GM13976 (cell line): ENCODE measurements at regions not wholly inside any gene's neighbourhood (a gene's known extent, or its start where the extent isn't known, plus 50 kb on each side); places are given as distances from the start of the nearest gene placed in this dataset.

Experiments
- DNase-seq: peaks from one replicate; pipeline ENCODE4 v3.0.0; 2012; ENCODE audit warnings: low spot score
- in situ Hi-C: fragments of 300-500 bp; cut with MboI; formaldehyde crosslinking; loops from one replicate; pipeline ENCODE4 v1.12.0; 2022; ENCODE audit warnings: low sequenced_read_pairs, mixed read lengths, inconsistent platforms; ENCODE audit not compliant: unreplicated experiment
- TF ChIP-seq, protein P1 (sequence below): IDR thresholded peaks from 2 replicates; pipeline ENCODE4 v1.5.1; 2012; ENCODE audit warnings: borderline replicate concordance, mild to moderate bottlenecking; ENCODE audit not compliant: insufficient read depth; ENCODE audit errors: extremely low read depth, missing control alignments, control extremely low read depth

GRCh38 chr5:32504329-32504988 is 59.9 kb upstream of the ZFR start:
- DNase-seq: no peak
- in situ Hi-C loops: no loop called here
- TF ChIP-seq, protein P1, sequence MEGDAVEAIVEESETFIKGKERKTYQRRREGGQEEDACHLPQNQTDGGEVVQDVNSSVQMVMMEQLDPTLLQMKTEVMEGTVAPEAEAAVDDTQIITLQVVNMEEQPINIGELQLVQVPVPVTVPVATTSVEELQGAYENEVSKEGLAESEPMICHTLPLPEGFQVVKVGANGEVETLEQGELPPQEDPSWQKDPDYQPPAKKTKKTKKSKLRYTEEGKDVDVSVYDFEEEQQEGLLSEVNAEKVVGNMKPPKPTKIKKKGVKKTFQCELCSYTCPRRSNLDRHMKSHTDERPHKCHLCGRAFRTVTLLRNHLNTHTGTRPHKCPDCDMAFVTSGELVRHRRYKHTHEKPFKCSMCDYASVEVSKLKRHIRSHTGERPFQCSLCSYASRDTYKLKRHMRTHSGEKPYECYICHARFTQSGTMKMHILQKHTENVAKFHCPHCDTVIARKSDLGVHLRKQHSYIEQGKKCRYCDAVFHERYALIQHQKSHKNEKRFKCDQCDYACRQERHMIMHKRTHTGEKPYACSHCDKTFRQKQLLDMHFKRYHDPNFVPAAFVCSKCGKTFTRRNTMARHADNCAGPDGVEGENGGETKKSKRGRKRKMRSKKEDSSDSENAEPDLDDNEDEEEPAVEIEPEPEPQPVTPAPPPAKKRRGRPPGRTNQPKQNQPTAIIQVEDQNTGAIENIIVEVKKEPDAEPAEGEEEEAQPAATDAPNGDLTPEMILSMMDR: no peak

DNA sequence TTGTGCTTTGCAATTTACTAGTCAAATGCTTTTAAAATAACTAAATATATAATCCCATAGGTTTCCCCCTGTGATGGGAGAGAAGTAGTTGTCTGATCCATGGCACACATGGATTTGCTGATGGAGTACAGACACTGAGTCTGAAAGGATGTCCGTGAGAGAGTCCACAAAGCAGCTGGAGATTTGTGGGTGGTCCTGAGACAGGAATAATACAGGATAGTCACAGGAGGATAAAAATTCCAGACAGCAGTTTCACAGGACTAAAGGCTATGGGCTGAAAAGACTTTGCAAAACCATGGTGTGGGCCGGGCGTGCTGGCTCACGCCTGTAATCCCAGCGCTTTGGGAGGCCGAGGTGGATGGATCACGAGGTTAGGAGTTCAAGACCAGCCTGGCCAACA is 58.7 kb upstream of the ZFR start:
- in situ Hi-C loops: no loop called here
- no peak for DNase-seq
- TF ChIP-seq, protein P1: no peak

GRCh38 chr5:32501071-32502002 is 56.8 kb upstream of the ZFR start:
- no peak for DNase-seq
- TF ChIP-seq, protein P1: no peak
- in situ Hi-C loops: no loop called here

DNA sequence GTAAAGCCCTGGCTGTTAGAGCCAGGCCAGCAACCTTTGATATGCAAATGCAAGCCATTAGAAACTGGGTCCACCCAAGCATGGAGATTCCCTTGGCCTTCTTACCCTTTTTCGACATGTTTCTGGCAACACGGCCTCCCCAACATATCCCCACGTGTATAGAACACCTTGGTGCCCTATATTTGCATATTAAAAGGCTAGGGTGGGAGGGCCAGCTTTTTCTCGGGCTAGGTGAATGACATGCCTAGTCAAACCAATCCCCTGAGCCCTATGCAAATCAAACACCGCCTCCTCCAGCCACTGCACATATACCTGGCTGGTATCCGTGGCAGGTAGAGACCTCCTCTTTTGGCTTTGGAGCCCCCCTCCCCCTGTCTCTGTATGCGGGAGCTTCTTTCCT is 55.6 kb upstream of the ZFR start:
- TF ChIP-seq, protein P1: no peak
- DNase-seq: no peak
- in situ Hi-C loops: no loop called here

DNA sequence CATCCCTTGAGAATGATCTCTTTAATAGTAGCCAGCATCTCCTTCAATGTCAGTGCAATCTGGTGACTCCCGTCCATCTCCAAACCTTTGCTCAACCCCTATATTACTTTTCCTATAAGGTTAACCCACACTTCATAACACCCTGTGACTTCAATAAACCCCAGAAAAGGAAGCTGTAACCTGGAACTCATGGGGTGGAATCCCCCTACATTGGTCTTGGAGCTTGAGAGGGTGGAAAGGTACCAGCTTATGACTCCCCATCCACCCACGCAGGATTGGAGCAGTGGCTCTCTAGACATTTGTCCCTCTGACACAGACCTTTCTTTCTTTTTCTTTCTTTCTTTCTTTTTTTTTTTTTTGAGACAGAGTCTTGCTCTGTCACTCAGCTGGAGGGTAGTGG is 54.7 kb upstream of the ZFR start:
- in situ Hi-C loops: no loop called here
- TF ChIP-seq, protein P1: no peak

GRCh38 chr5:32498484-32498883 is 53.9 kb upstream of the ZFR start:
- DNase-seq: no peak
- in situ Hi-C loops: no loop called here
- TF ChIP-seq, protein P1: no peak

More for the DNA sequence above, 54.7 kb upstream of the ZFR start:
- DNase-seq: no peak
